ENCODE measurements at regions not wholly inside any gene's neighbourhood (a gene's known extent, or its start where the extent isn't known, plus 50 kb on each side); places are given as distances from the start of the nearest gene placed in this dataset.

GRCh38 chr18:64337673-64338072, 188.8 kb upstream of the LINC00305 start:
- DNase-seq: no peak
- no peaks in the 10 kb centered on the region; the same call in 1 of the 2 replicates for H3K27me3 Mint-ChIP-seq (ENCODE audit: insufficient read depth)
- no peaks in the 10 kb centered on the region for H3K4me1 Mint-ChIP-seq (ENCODE audit: low read depth)
- no peak overlapping the region for H3K27ac Mint-ChIP-seq
- TF ChIP-seq CTCF (IDR thresholded peaks at IDR 0.05): no peak
- no peaks in the 10 kb centered on the region; the same call in 1 of the 2 replicates for H3K36me3 Mint-ChIP-seq (ENCODE audit: low read depth)
- no peak overlapping the region for H3K4me3 Mint-ChIP-seq
- H3K9me3 Mint-ChIP-seq: peaks cover 39% of the 10 kb centered on the region

- H3K27me3 Mint-ChIP-seq (ENCODE audit: insufficient read depth): no peaks in the 10 kb centered on the region; the same call in 1 of the 2 replicates
- TF ChIP-seq CTCF (IDR thresholded peaks at IDR 0.05): no peak
- H3K9me3 Mint-ChIP-seq: peaks cover 43% of the 10 kb centered on the region
- H3K4me1 Mint-ChIP-seq (ENCODE audit: low read depth): no peaks in the 10 kb centered on the region
- no peak for DNase-seq
- H3K36me3 Mint-ChIP-seq (ENCODE audit: low read depth): no peaks in the 10 kb centered on the region; the same call in 1 of the 2 replicates
- H3K27ac Mint-ChIP-seq: no peak overlapping the region
- no peak overlapping the region for H3K4me3 Mint-ChIP-seq
These were observed 188.1 kb upstream of the LINC00305 start for GRCh38 chr18:64337018-64337417.

DNA sequence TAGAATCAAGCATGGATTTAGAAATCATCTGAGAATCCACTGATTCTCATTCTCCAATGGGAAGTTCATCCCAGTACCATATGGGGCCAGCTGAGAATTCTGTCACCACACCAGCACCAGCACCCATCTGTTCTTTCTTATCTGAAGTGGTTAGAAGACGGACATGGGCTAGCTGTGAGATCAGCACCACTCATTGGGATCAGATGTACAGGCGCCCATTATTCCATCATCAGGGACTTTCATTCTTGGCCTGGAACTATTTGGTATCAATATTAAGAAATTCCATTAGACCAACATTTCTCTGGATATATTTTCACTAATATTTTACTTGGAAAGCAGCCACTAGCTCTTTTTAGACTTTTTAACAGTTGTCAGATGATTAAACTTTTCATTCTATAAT, 185.9 kb upstream of the LINC00305 start:
- Mint-ChIP-seq H3K4me1 (ENCODE audit: low read depth) (no peaks in the 10 kb centered on the region), H3K27me3 (ENCODE audit: insufficient read depth) (no peaks in the 10 kb centered on the region; the same call in 1 of the 2 replicates), H3K36me3 (ENCODE audit: low read depth) (no peaks in the 10 kb centered on the region; the same call in 1 of the 2 replicates), H3K9me3 (peaks cover 32% of the 10 kb centered on the region), H3K27ac (no peak overlapping the region), H3K4me3 (no peak overlapping the region)
- DNase-seq: no peak
- no peak for TF ChIP-seq CTCF (IDR thresholded peaks at IDR 0.05)

GRCh38 chr18:64333584-64333983, 184.7 kb upstream of the LINC00305 start:
- Mint-ChIP-seq H3K36me3 (ENCODE audit: low read depth) (no peaks in the 10 kb centered on the region; the same call in 1 of the 2 replicates), H3K27me3 (ENCODE audit: insufficient read depth) (no peaks in the 10 kb centered on the region; the same call in 1 of the 2 replicates), H3K9me3 (peaks cover 32% of the 10 kb centered on the region)

GRCh38 chr18:64332835-64333234, 183.9 kb upstream of the LINC00305 start:
- peaks cover 30% of the 10 kb centered on the region for H3K9me3 Mint-ChIP-seq
- H3K4me3 Mint-ChIP-seq: no peak overlapping the region
- H3K36me3 Mint-ChIP-seq (ENCODE audit: low read depth): no peaks in the 10 kb centered on the region; the same call in 1 of the 2 replicates
- H3K4me1 Mint-ChIP-seq (ENCODE audit: low read depth): no peaks in the 10 kb centered on the region
- no peaks in the 10 kb centered on the region; the same call in 1 of the 2 replicates for H3K27me3 Mint-ChIP-seq (ENCODE audit: insufficient read depth)
- TF ChIP-seq CTCF (IDR thresholded peaks at IDR 0.05): no peak
- no peak for DNase-seq
- H3K27ac Mint-ChIP-seq: no peak overlapping the region

More at GRCh38 chr18:64333584-64333983, 184.7 kb upstream of the LINC00305 start:
- no peak overlapping the region for H3K4me3 Mint-ChIP-seq
- no peak for TF ChIP-seq CTCF (IDR thresholded peaks at IDR 0.05)
- H3K4me1 Mint-ChIP-seq (ENCODE audit: low read depth): no peaks in the 10 kb centered on the region
- no peak for DNase-seq
- H3K27ac Mint-ChIP-seq: no peak overlapping the region

DNA sequence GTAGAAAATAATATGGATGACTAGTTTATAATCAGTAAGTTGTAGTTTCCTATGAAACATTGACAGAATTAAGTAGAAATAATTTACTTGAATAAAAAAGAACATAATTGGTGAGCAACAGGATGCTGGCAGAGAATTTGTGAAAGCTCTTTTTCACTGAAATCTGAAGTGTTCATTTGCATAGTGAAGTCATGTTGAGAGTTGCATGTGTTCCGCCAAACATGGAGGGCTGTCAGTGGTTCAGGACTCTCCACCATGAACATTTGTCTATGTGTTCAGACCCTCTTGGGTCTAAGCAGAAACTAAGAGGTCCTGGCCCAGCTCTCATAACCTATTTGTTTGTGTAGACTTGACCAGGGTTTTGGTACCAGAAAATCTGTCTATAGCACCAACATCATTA, 182.5 kb upstream of the LINC00305 start:
- Mint-ChIP-seq H3K4me1 (ENCODE audit: low read depth) (no peaks in the 10 kb centered on the region), H3K27ac (no peak overlapping the region), H3K27me3 (ENCODE audit: insufficient read depth) (no peaks in the 10 kb centered on the region; the same call in 1 of the 2 replicates), H3K36me3 (ENCODE audit: low read depth) (no peaks in the 10 kb centered on the region), H3K9me3 (peaks cover 33% of the 10 kb centered on the region), H3K4me3 (no peak overlapping the region)
- no peak for TF ChIP-seq CTCF (IDR thresholded peaks at IDR 0.05)
- no peak for DNase-seq
